Activated CD4-positive, alpha-beta T cell treated with anti-CD3 and anti-CD28 coated beads, Interleukin-2, Interleukin-4, amounts not matched to agents 100 ng/mL and 50 ng/mL, durations not matched to agents 16 hours and 8 hours (primary cell): ENCODE measurements at regions not wholly inside any gene's neighbourhood (a gene's known extent, or its start where the extent isn't known, plus 50 kb on each side); places are given as distances from the start of the nearest gene placed in this dataset.

Experiments used
- DNase-seq: peaks from one replicate; pipeline ENCODE4 v3.0.0-alpha.2; 2020; ENCODE audit warnings: low spot score

DNA sequence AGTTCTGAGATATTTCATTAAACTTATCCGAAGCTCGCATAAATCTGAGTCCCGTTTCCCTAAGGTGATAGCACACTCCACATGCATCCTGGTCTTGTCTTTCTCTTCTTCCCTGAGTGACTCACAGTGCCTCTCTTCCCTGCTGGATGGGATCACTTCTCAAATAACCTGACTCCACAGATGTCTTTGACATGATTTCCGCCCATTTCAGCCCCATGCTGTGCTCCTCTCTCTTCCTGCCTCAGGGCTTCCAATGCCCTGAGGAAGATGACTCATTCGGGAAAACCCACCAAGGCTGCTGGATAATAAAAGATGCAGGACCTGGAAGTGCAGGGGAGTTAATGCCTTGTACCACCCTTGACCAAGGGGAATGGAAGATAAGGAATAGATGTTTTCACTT is 441.7 kb upstream of the SOX11 start:
- DNase-seq = no peak

DNA sequence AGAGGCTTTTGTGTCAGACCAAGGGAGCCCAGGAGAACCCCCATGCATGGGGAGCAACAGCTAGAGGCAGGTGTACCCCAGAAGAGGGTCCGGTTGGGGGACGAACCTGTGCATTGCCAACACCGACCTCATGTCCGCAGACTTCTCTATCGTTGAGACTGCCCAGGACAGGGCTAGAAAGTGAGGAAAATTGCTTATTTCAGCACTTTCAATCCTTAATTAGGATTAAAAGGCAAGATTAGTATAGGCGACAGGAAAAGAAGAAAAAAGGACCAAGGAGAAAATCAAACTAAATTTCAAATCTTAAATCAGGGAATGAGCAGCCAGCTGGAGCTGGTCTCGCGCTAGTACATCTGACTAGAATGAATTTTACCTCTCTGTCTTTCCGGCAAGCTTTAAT is 438.9 kb upstream of the SOX11 start:
- DNase-seq = no peak

DNA sequence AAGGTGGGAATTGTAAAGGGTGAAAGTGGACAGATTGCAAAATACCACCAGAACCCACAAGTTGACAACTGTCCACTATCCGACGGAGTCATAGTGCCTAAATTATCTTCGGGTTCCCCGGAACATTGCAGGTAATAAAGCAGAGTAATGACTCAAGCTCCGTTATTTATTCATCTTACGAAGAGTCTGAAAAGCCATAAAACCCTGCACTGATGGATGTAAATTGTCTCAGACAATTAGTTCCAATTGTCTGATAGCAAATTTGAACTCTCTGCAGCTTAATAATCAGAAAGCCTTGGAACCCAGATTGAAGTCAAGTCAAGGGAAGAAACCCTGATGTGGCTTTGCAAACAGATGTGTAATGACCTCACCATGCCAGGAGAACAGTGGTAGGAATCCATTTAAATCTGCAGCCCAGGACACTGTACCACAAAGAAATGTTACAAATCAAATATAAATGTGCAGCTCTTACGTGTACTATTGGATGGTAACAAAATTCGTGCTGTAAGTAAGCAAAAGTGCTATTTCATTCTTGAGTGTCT is 437.3 kb upstream of the SOX11 start:
- no peak for DNase-seq

DNA sequence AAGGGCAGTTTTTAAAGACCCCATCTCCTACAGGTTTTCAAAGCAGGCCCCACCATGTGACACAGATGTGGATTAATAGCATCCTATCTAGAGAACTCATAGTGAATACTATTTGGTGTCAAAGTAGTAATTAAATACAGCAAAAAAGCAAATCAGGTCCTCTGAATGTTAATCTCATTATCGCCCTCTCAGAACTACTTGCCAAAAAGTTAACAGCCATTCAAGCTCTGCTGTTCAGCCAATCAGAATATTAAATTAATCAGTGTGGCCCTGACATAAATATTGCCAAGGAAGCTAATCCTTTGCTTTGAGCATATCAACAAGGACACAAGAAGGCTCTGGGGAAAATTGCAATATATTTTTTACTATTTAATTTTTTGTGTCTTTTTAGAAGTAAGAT is 428.9 kb upstream of the SOX11 start:
- no peak for DNase-seq

DNA sequence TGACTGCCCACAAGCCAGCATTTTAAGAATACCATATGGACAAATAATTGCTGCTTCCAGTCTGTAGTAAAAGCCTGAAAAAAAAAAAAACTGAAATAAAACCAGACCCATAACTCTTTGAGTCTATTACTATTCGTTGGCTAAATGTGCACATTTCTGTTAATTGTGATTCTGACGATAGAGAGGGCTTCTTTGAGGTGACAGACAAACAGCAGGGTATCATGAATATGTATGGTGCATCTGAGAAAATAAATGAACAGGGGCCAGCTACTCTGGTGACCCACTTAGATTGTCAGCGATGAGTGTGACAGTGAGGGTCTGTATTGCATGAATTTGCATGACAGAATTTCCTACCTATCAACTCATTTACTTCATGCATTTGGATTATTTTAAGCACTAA is 427.8 kb upstream of the SOX11 start:
- DNase-seq = no peak

DNA sequence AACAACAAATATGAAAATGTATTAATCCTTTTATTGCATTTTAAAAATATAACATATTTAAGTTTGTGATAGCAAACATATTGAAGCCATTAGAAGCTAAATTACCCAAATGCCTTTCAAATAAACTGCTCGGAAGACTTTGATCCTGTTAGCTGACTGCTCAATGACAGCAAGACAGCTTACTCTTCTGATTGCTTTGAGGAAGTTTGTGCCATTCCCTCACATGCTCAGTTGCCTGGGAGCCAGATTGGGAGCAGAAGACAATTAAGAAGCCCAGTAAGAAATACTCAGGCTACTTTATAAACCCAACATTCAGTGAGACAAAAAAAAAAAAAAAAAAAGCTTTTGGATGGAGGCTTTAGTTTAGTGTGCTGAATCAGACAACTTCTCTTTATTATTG is 407.1 kb upstream of the SOX11 start:
- DNase-seq = no peak

DNA sequence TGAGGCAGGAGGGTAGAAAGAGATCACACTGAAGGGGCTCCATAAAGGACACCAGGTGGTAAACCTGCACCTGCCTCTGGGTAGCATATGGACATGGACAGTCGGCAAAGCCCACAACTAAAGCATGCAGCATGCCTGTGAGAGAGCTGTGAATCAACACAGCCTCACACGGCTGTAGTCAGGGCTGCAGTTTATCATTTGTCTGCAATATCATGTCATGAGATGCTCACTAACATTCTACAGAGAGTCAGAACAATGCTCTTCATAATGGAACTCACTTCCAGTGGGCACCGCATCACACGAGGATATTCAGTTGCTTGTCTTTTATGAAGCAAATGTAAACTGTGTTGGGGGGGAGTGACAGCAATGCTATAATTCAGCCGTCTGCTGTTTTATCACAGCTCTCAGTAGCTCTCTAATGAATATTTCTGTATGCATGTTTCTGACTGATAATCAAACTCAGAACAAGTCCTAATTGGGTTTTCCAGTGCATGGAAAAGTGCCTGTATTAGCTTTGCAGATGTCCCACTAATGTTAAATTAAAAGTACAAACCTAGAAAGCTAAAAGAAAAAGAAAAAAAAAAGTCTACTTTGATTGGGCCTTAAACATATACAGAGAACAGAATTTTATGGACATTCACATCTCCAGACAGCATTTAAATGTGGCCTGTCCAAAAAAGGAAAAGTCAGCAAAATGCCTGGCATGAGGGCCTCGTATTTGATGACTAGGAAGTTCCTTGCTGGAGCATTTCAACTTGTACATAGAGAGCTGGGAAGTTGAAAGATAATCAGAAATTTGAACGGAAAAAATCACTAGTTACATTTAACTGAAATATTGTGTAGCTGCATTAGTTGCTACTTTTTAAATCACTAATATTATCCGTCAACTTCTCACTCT is 406.1 kb upstream of the SOX11 start:
- no peak for DNase-seq

DNA sequence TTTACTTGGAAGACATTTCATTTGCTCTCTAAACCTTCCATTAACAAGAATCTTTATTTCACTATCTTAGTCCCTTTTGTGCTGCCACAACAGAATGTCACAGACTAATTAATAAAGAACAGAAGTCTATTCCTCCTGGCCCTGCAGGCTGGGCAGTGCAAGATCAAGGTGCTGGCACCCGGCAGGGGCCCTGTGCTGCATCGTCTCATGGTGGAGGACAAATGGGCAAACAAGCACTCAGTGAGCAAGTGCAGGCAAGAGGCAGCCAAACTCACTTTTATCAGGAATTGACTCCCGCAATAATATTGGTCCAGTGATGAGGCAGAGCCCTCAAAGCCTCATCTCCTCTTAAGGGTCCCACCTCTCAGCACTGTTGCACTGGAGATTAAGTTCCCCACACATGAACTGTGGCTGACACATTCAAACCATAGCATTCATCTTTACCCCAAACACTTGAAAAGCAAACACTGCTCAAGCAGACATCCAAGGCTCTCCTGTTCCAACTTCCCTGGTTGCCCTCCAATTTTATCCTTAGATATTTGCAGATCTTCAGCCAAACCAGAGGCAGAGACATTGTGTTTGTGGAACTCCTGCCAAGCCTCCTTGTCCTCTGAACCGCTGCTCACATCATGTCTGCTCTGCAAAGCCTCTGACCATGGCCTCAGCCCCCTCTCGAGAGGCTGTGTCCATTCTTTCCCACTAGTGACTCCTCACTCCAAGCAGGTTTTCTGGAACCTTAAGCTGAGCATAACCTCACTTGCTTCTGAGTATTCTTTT is 404.4 kb upstream of the SOX11 start:
- DNase-seq = no peak

DNA sequence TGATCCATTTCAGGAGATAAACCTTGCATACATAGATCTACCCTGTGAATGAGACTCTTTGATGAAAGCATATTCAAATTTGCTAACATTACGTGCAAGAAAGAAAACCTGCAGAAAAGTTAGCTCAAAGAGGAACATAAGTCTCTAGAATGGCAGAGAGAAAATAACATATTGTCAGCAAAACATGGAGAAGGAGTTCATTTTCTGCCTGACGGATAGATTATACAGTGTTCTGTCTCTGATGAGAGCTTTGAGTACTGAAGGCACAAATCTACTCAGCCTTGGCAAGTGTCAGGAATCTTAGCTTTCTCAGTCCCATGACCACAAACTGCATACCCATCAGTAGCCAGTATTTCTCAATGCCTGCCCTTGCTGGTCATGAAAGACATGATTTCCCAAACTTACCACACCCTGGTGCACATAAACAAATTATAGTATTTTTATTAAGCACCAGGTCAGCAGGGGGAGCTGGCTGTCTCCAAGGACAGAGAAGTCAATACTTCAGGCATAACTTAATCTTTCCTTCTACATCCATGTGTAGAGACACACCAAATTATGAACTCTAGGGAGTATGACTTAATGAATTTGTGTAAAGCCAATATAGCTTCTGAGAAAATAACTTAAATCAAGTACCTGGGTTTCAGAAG is 401.2 kb upstream of the SOX11 start:
- DNase-seq = no peak

DNA sequence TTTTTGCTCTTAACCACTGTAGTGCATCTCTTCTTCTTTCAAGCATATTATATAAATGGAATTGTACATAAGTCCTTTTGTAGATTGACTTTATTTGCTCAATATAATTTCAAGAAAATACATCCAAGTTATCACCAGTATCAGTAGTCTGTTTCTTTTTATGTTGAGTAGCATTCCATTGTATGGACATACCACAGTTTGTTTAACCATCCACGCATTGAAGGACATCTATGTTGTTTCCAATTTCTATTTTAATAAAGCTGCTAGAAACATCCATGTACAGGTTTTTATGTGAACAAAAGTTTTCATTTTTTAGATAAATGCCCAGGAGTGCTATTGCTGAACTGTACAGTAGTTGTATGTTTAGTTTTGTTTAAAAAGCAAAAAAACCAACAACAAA is 387.5 kb upstream of the SOX11 start:
- no peak for DNase-seq

DNA sequence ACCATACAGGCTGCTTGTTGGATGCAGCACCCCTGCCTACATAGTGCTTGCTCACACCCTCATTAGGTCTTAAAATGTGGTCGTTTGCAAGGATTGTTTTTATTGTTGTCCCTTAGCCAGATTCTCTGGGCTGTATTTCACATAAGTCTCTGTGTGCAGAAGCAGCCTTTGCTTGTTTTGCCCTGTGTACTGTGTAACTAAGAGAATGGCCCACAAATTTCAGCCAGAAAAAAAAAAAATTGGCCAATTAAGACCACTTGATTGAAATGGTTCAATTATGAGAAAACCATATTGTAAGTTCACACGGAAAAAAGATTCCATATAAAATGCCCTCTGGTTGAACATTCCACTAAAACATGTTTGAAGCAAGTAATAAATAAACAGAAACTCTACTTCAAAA is 377.1 kb upstream of the SOX11 start:
- no peak for DNase-seq

DNA sequence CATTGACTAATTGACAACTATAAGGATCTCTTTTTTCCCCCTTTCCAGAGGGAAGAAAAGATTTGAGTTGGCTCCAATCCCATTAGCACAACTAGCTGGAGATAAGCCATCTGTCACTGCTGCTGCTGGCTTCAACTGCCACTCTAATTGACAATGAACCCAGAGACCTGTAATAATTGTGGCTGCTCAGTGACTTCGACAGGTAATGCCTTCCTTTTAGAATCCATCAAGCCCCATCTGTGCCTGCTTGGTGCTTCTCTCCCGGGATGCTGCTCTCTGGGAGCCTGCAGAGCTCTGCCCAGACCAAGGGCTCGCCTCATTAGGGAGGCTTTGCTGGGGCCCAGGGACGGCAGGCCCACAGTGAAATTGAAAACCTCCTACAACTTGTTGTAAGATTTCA is 376.7 kb upstream of the SOX11 start:
- DNase-seq = no peak

DNA sequence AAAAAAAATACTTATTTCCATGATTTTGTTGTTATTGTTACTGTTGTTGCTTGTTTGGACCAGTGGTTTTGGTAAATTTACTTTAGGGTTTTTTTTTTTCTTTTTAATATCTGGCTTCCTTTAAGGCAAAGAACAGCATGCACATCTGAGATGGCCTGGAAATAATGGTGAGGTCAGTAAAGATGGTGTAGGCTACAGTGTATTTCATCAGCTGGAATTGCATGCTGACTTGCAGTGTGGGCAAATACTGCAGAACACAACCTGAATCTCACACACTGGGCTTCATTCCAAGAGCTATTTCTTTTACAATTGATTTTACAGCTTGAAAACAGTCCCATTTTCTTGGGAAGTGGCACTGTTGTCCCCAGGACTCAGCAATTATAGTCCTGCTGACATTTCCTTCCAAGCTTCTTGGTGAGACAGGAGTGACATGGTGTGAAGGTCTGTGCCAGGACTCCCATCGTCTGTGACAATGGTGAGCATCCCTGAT is 376.1 kb upstream of the SOX11 start:
- no peak for DNase-seq

DNA sequence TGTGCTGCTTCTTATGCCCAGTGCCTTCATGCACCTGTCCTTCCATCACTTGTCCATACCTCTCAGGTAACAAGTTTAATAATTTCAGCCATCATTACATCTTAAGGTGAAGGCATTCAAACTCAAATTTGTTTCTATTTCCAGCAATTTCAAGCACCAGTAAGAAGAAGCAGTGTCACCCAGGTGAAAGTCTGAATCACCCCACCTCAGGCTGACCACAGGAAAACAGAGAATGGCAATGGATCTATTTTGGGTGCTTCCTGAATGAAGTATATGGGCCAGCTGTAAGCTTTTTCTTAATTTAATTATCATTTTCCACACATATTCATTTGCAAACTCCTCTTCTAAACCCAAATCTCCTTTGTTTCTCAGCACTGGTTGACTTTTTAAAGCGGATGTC is 372.7 kb upstream of the SOX11 start:
- DNase-seq = no peak

DNA sequence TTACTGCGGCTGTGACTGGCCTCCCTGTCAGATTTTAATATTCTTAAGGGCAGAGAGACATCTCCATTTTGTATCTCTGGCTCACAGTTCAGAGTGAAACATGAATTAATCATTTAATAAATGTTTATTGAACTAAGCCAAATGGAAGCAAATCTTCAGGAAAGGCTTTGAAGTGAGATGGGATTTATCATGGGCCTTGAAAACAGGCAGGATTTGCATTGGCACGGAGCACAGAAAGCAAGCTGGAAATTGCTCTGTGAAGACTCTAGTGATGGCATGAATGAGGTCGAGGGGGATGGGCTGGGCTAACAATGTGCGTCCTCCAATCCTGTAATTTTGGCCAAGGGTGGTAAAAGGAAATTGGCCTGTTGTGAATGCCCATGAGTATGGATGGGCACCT is 369.8 kb upstream of the SOX11 start:
- no peak for DNase-seq

DNA sequence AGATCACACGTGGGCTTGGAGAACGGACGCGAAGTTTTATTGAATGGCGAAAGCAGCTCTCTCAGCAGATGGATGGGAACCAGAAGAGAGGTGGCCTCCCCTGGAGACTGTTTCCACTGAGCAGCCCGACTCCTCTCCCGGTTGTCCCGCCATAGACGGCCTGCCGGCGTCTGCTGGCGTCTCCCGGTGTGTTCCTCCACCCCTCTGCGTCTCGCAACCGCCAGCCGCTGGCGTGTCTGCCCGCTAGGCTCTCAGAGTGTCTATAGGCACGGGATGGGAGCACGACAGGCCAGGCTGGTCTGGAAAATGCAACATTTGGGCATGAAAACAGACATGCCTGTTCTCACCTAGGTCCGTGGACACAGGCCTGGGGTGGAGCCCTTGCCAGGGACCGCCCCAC is 366.7 kb upstream of the SOX11 start:
- no peak for DNase-seq

DNA sequence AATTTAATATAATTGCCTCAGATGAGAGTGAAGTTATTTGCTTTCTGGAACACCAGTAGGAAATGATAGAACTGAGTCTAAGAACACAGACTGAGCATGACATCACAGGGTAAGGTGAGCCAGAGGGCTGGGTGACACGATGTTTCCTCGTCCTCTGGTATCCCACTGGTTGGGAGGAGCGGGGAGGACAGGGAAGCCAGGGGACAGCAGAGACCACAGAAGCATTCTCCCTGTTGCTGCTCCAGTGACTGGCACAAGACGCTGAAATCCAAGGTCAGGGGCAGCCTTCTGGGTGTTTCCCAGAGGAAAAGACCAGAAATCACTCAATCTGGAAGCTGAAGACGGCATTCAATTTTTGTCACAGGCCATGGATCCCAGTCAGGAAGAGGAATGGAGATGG is 363.4 kb upstream of the SOX11 start:
- DNase-seq = no peak

DNA sequence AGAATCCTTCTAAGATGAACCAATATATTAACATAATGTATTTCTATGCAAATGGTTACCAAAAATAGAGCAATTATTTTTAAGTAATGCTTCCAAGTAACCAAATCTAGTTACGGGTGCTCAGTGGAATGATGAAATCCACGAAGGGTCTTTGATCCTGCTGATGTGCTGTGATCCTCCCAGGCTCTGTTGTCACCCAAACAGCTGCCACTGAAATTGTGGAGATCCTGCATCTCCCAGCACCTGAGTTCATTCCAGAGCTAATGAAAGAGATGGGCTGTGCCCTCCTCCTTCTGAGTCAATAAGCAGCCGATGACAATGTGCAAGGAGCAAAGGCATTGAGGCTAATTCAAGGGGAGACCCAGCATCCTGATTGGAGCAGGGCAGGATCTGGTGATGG is 362.4 kb upstream of the SOX11 start:
- DNase-seq = no peak

DNA sequence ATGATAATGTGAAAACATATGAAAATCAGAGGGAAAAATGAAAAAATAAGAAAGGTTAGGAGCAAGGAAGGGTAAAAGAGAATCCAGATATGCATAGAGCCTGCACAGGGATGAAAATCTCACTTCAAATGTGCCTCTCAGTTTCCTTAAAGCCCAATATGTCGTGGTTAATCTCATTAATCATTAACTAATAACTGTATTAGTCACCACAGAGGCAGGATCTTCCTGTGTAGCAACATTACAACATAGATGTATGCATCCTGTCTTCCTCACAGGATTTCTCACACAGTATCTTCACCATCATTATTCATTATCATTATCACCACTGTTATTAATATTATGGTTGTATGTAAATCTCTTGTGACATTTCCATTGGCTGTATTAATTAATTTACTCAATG is 361.2 kb upstream of the SOX11 start:
- no peak for DNase-seq

DNA sequence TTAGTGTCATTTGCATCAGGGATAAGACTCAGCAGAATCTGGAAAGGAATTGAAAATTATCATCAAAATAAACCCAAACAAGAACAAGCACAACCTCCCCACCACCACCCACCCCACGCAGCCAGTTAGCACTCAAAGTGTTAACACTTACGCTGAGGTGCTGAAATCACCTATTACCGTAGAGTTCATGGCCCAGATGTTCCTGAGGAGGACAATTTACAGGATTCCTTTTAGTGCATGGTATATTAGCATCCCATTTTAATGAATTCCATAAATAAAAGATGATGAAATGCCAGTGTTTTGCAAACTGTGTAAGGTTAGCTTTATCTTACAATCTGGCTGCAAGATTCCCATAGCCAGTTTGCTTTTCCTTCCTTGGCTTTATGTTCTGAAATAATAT is 359.3 kb upstream of the SOX11 start:
- no peak for DNase-seq

DNA sequence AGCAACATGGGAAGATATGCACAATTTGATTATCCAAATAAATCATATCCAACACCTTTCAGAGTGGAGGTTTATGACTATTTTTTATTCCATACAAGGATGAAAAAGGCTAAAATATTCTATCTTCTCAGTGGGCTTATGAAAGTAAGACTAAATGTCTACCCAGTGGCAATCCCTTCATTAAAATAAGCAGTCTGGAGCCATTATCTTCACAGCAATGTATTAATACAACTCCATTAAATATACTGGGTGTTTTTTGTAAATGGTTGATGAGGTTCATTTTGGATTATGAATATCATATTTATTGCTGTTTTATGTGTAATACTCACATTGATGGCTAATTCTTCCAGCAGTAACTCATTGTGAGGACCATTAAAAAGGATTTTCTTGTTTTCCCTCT is 352.7 kb upstream of the SOX11 start:
- no peak for DNase-seq

DNA sequence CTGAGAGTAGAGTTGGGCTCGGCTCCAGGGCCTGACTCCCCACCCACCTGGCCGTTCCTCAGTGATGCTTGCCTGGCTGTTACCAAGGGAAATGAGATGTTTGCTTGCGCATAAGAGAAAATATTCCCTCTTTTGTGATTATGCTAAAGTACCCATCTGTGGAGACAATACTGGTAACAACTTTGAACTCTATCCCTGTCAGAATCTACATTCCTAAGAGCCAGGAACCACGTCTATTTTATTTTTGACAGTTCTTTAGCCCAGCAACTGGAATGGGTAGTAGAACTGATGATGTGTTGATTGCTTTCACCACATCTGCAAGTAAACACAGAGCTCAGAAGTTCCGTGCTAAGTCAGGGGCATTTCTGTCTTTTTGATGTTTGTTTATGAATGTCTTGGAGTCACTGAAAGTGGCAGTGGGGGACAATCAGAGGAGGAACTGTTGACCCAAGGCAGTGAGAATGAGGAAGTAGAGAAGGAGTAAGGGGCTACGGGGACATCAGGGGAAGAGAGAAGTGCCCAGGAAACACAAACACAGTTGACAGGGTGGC is 348.3 kb upstream of the SOX11 start:
- DNase-seq = no peak
